GM12878 (cell line): ENCODE measurements at regions not wholly inside any gene's neighbourhood (a gene's known extent, or its start where the extent isn't known, plus 50 kb on each side); places are given as distances from the start of the nearest gene placed in this dataset.

Experiments used
- ATAC-seq: fragments of 200-7000 bp; cut with Tn5 transposase; 3 replicates; pipeline ENCODE4 v1.9.1; 2020; ENCODE audit warnings: mild to moderate bottlenecking, moderate library complexity
- BruUV-seq: library from RNA; stranded (reverse); fragments of 400-500 nt; replicated peaks from 2 replicates; lab custom pipeline; 2021; lab: Mats Ljungman, UMichigan
- CTCF ChIA-PET: fragments of 300-600 bp; sonication (Branson Sonifier 250); formaldehyde crosslinking; extraction: SDS; loops from one replicate; lab custom pipeline; 2021; ENCODE audit warnings: inconsistent platforms; lab: Yijun Ruan, JAX
- POLR2A ChIA-PET: fragments of 350-600 bp; formaldehyde crosslinking; extraction: SDS; loops from one replicate; lab custom pipeline; 2021; ENCODE audit warnings: inconsistent platforms; lab: Charles Lee
- RAD21 ChIA-PET: fragments of 300-600 bp; sonication (Branson Sonifier 250); formaldehyde crosslinking; loops from one replicate; lab custom pipeline; 2023; ENCODE audit warnings: antibody characterized with exemption; ENCODE audit not compliant: unreplicated experiment; lab: Charles Lee
- SMC1A ChIA-PET: fragments of 300-600 bp; sonication (Branson Sonifier 250); formaldehyde crosslinking; loops from one replicate; lab custom pipeline; 2023; ENCODE audit not compliant: unreplicated experiment, uncharacterized antibody; lab: Charles Lee
- DNase-seq: peaks from one replicate; pipeline ENCODE4 v3.0.0-alpha.2; 2011; ENCODE audit warnings: low read depth, low spot score
- FAIRE-seq: peaks from 3 replicates; lab custom pipeline; 2011; peaks lifted over from hg19 to GRCh38; lab: Jason Lieb, UNC
- H2AFZ ChIP-seq: 2 replicates; pipeline ENCODE4 v1.6.0; 2011; ENCODE audit warnings: low read depth, low read length, control low read depth; ENCODE audit not compliant: control insufficient read depth
- H3K27ac ChIP-seq: 2 replicates; pipeline ENCODE4 v1.5.1; 2011; ENCODE audit warnings: control low read depth; ENCODE audit not compliant: control insufficient read depth, insufficient read depth
- H3K27me3 ChIP-seq, 2 experiments: replicated peaks in 1 of 2; 2 replicates each; pipeline versions ENCODE4 v1.6.0 to v1.6.1; 2011; ENCODE audit warnings: low read length in 1 of 2; ENCODE audit not compliant: control insufficient read depth in 2 of 2, insufficient read depth in 2 of 2
- H3K36me3 ChIP-seq, 2 experiments: 2 replicates each; pipeline ENCODE4 v1.5.1; 2011; ENCODE audit warnings: low read length in 1 of 2; ENCODE audit not compliant: control insufficient read depth in 2 of 2, insufficient read depth in 2 of 2
- H3K4me1 ChIP-seq: 2 replicates; pipeline ENCODE4 v1.6.1; 2011; ENCODE audit warnings: mild to moderate bottlenecking, low read length, moderate library complexity, mixed read lengths; ENCODE audit not compliant: control insufficient read depth, insufficient read depth
- H3K4me2 ChIP-seq: 2 replicates; pipeline ENCODE4 v1.6.0; 2011; ENCODE audit warnings: control low read depth; ENCODE audit not compliant: control insufficient read depth, insufficient read depth
- H3K4me3 ChIP-seq: fragments of 200-600 bp; sonication (generic); 2 replicates; pipeline ENCODE4 v1.5.1; 2016
- H3K79me2 ChIP-seq: 2 replicates; pipeline ENCODE4 v1.6.0; 2011; ENCODE audit warnings: low read length; ENCODE audit not compliant: control insufficient read depth, insufficient read depth
- H3K9ac ChIP-seq: 2 replicates; pipeline ENCODE4 v1.8.0; 2011; ENCODE audit warnings: low read length, control low read depth, mixed read lengths; ENCODE audit not compliant: control insufficient read depth, insufficient read depth
- H3K9me3 ChIP-seq: replicated peaks from 3 replicates; pipeline ENCODE4 v1.5.1; 2011; ENCODE audit warnings: mild to moderate bottlenecking, low read length; ENCODE audit not compliant: control insufficient read depth, insufficient read depth
- H4K20me1 ChIP-seq: 2 replicates; pipeline ENCODE4 v1.6.0; 2011; ENCODE audit not compliant: control insufficient read depth, insufficient read depth
- ATF7 ChIP-seq: fragments of 450-650 bp; IDR thresholded peaks from 2 replicates; pipeline ENCODE4 v1.6.1; 2016; ENCODE audit warnings: low read depth, mild to moderate bottlenecking
- BCL11A ChIP-seq: IDR thresholded peaks from 2 replicates; pipeline ENCODE4 v1.6.1; 2011; ENCODE audit warnings: low read depth, low read length
- CREM ChIP-seq: IDR thresholded peaks from 2 replicates; pipeline ENCODE4 v1.6.1; 2014; ENCODE audit warnings: antibody characterized with exemption, low read depth
- FOXK2 ChIP-seq: fragments of 450-650 bp; IDR thresholded peaks from 2 replicates; pipeline ENCODE4 v1.6.1; 2017; ENCODE audit warnings: mild to moderate bottlenecking, moderate library complexity
- POLR2AphosphoS2 ChIP-seq: IDR thresholded peaks from 2 replicates; pipeline ENCODE4 v1.6.1; 2011; ENCODE audit warnings: low read depth, mild to moderate bottlenecking, low read length, improper control_type of control experiment, moderate library complexity
- SUPT20H ChIP-seq: IDR thresholded peaks from 2 replicates; pipeline ENCODE4 v1.6.1; 2011; ENCODE audit warnings: low read depth, mild to moderate bottlenecking, low read length, moderate library complexity, borderline replicate concordance; ENCODE audit not compliant: control insufficient read depth
- TBL1XR1 ChIP-seq: IDR thresholded peaks from 2 replicates; pipeline ENCODE4 v1.6.1; 2012; ENCODE audit warnings: low read depth, low read length, improper control_type of control experiment
- ZSCAN29 ChIP-seq: fragments of 450-650 bp; IDR thresholded peaks from 2 replicates; pipeline ENCODE4 v1.6.1; 2017; ENCODE audit warnings: mild to moderate bottlenecking, moderate library complexity
- WGBS: methylation state at CpG from one replicate; pipeline ENCODE4 v1.1.6; 2016; ENCODE audit warnings: low lambda C conversion rate; ENCODE audit not compliant: insufficient replicate concordance, insufficient coverage; ENCODE audit errors: missing lambda C conversion rate; 5-methylcytosine and 5-hydroxymethylcytosine counted together
- in situ Hi-C: fragments of 300-500 bp; cut with MboI; formaldehyde crosslinking; loops from 9 replicates; pipeline ENCODE4 v1.14.3; 2018; ENCODE audit warnings: mixed read lengths
- intact Hi-C: fragments of 100-400 bp; cut with micrococcal nuclease; formaldehyde crosslinking; loops from one replicate; pipeline ENCODE4 v1.14.2; 2022; ENCODE audit not compliant: unreplicated experiment
- TF ChIP-seq, protein P1 (sequence below): IDR thresholded peaks from 2 replicates; pipeline ENCODE4 v1.6.1; 2011; ENCODE audit warnings: borderline replicate concordance, low read depth, mild to moderate bottlenecking, moderate library complexity, low read length; ENCODE audit not compliant: insufficient read depth, poor library complexity, severe bottlenecking

DNA sequence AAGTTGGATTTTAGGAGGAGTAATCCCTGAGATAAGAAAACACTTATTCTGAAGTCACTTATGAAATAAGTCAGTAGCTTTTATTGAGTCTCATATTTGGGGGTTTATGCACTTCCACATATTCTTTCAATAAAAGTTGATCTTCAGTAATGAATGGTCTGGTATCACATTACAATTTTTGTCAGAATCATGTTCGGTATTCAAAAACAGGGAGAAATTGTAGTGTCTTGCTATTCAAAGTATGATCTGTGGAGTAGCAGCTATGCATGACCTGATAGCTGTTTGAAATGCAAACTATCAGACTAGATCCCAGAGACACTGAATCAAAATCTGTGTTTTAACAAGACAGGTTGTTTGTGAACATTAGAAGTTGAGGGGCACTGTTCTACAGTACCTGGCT, 857.6 kb downstream of the METTL15 start:
- ChIA-PET SMC1A (no interaction called here), CTCF (no interaction called here), RAD21 (no interaction called here)
- Histone ChIP-seq H3K36me3 (no peaks in the 10 kb centered on the region), H3K4me1 (no peaks in the 10 kb centered on the region), H2AFZ (no peak overlapping the region), H4K20me1 (no peaks in the 10 kb centered on the region), H3K4me3 (no peak overlapping the region), H3K27ac (no peak overlapping the region), H3K79me2 (no peaks in the 10 kb centered on the region)
- DNase-seq = no peak
- intact Hi-C loops = no loop called here
- WGBS = 91% methylated on average over 1 of the region's 1 CpG
- TF ChIP-seq ATF7 (no peak), ZSCAN29 (no peak), TBL1XR1 (no peak), POLR2AphosphoS2 (no peak), FOXK2 (no peak), CREM (no peak), SUPT20H (no peak), BCL11A (no peak)
- TF ChIP-seq, protein P1, sequence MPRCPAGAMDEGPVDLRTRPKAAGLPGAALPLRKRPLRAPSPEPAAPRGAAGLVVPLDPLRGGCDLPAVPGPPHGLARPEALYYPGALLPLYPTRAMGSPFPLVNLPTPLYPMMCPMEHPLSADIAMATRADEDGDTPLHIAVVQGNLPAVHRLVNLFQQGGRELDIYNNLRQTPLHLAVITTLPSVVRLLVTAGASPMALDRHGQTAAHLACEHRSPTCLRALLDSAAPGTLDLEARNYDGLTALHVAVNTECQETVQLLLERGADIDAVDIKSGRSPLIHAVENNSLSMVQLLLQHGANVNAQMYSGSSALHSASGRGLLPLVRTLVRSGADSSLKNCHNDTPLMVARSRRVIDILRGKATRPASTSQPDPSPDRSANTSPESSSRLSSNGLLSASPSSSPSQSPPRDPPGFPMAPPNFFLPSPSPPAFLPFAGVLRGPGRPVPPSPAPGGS = no peak
- TF ChIP-seq, all 136 proteins: peak for 0
- in situ Hi-C loops = no loop called here
- no peak for FAIRE-seq
- ATAC-seq = no peak
- BruUV-seq = no TSS peak
- Histone ChIP-seq H3K4me2 (no peak overlapping the region), H3K9me3 (no peaks in the 10 kb centered on the region), H3K9ac (no peak overlapping the region), H3K27me3 (no peaks in the 10 kb centered on the region)
- POLR2A ChIA-PET = no interaction called here
